Globus pallidus (tissue), 1 donor: ENCODE measurements at regions not wholly inside any gene's neighbourhood (a gene's known extent, or its start where the extent isn't known, plus 50 kb on each side); places are given as distances from the start of the nearest gene placed in this dataset.
A peak's percentile ranks its signal among the peaks of the same experiment; 100 is the strongest.

Source experiments
- DNase-seq: peaks from one replicate; pipeline ENCODE4 v3.0.0-alpha.2; 2015; ENCODE audit warnings: low spot score

DNA sequence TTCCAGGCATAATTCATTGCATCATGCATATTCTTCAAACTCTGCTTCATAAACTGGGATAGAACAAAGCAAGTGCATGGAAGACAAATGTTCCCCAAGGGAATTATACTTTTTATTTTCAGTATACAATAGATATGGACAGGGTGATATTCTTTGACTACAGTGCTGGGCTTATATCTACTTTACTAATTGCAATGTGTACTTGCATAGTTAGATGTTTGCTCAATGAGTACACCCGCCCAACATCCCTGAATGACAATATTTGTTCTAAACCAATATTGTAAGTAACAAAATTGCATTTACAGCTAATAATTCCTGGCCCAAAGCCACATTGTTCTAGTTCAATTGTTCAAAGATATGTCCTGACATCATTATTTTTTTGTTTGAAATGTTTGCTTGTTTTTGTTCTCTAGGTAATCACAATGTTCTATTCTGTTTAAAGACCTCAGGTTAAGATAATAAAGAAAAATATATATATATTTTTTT lies 171.4 kb downstream of the PTN start:
- DNase-seq = no peak

DNA sequence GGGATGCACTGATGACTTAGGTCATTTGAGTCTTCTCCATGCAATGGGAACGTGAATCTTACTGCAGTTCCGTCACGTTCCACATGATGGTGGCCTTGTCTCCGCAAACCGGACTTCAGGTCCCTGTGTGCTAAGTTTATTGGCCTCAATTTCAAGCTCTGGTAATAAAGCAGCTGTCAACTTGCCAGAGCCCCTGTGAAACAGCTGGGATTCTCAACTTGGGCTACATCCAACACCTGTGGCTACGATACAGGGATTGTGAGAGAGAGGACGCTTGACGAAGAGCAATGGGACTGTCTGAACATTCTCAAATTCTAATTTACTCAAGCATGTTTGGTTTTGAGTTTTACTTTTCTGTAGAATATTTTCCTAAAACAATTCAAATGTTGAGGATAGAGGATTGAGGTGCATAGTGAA lies 174.2 kb downstream of the PTN start:
- peak; percentile 76 for DNase-seq

DNA sequence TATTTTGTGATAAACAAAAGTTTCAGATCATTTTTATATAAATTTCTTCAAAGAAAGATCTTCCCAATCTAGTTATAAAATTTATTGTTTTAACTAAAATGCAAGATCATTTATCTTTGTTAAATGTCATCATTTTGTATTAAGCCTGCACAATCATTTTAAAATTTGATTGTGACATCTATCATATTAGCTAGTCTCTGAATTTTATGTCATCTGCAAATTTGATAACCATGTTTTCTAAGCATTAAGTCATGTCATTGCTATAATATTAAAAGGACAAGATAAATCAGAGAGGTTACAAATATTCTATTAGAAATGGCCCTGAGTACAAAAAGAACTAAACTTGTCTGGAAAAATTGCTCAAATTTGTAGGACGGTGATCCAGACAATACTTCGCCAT lies 175.9 kb downstream of the PTN start:
- DNase-seq = no peak

DNA sequence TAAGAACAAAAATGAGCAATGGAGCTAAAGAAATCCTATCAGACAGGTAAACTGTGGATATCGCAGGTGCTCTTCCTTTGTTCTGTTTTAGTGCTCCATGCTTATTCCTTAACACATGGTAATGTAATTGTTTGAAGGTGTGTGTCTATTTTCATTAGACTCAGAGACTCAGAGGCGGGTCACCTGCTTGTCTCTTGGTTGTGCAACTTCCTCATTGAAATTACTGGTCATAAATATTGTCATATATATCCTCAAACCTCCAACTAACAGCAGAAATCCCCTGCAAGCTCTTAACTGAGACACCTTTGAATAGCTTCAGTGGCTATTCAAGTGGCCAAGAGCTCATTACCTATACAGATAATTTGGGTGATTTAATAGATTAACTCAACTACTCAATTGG lies 177.2 kb downstream of the PTN start:
- DNase-seq = no peak

DNA sequence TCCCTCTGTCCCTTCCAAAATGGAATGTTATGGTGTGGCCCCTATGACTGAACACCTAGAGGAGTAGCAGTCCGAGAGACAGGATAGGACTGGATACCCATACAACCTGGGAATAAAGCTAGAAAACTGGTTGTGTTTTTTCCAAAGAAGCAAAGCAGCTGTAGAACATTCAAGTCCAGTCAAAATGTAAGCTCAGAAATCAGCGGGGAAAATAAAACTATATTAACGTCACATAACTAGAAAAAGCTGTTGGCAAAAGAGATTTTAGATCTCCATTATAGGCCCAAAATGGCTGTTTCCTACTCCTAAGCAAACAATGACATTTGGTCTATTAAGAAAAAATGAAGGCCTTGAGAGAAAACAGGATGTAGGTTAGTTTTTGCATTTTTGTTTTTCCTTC lies 177.7 kb downstream of the PTN start:
- no peak for DNase-seq

DNA sequence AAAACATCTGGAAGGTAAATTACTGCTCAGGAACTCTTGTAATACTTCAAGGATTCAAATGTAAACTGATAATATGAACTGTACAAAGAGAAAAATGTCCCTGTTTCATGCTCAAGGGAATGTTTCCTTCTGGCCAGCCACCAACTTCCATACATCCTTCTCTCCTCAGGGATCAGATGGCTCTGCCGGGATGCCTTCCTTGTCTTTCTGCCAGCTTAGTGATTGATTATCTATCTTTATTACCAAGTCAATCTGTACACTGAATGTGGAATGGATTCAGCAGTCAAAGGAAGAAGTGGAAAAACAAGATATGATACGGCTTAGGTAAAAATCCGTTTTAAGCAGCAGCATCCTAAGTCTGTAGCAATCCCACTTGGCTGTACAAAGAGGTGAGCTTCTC lies 178.3 kb downstream of the PTN start:
- DNase-seq = no peak

DNA sequence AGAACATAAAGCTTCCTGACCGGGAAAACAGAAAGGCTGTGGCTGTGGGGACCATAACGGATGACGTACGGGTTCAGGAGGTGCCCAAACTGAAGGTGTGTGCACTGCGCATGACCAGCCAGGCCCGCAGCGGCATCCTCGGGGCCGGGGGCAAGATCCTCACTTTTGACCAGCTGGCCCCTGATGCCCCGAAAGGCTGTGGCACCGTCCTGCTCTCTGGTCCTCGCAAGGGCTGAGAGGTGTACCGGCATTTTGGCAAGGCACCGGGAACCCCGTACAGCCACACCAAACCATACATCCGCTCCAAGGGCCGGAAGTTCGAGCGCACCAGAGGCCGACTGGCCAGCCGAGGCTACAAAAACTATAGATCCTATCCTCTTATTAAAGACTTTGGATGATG lies 179.3 kb downstream of the PTN start:
- no peak for DNase-seq

DNA sequence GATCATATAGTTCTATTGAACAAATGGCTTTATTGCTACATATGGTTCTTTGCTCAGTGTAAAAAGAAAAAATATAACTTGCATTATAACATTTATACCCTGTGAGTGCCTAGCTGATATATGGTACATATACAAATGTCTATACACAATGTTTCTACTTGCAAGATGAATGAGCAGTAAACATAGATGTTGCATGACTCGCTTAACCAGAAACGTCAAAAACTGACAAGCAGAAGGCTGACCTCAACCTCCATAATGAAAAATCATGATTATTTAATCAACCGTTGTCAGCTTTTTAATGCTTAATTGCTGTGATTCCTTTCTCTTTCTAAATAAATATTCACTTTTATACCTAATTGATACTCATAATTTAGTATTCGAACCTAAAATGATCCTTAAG lies 183.3 kb downstream of the PTN start:
- DNase-seq = no peak

DNA sequence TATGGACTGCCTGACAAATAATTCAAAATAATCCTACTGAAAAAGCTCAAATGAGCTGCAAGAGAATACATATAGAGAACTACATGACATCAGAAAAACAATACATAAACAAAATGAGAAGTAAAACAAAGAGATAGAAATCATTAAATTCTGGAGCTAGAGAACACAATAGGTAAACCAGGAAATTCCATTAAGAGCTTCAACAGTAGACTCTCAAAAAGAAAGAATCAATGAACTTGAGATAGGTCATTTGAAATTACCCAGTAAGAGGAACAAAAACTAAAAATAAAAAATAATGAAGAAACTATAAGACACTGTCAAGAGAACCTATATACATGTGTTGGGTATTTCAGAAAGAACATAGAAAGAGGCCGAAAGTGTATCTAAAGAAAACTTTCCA lies 186.3 kb downstream of the PTN start:
- DNase-seq = no peak

DNA sequence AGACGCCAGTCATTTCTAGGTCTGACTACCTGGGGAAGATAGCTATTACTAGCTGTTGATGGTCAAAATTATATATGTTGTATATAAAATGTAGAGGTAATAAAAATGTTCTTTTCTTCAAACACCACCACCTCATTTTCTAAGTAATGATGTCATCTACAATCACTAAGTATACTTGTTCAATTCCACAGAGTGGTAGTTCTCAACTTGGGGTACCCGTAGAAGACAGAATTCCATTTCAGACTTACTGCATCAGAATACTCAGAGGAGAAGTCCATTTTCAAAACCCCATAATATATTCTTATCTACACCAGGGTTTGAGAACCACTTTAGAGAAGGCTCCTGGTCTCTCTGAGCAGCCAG lies 191.9 kb downstream of the PTN start:
- no peak for DNase-seq

DNA sequence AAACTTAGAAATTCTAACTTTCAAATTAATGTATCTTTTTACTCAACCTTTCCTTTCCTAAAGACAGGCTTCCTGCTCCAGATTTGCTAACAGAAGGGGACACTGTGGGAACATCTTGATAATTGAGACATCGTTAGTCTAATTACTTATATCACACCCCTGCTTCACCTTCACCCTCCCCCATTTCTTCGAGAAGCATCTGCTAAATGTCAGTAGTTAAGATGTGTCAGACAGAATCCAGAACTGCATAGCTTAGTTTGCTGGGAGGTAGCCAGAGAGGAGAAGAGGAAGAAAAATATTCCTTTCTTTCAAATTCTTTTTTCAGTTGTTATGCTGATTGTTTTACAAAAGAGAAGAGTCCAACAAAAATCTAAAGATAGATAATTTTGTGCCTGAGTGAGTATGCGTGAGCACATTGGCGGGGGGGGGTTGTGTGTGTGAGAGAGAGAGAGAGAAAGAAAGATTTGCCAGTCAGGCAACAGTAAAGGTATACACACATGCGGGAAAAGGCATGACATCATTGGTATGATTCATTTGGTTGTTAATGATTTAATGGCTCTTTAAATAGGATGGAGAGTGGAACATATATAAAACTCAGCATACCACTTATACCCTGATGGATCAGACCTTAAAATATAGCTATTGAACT lies 192.4 kb downstream of the PTN start:
- DNase-seq = no peak

DNA sequence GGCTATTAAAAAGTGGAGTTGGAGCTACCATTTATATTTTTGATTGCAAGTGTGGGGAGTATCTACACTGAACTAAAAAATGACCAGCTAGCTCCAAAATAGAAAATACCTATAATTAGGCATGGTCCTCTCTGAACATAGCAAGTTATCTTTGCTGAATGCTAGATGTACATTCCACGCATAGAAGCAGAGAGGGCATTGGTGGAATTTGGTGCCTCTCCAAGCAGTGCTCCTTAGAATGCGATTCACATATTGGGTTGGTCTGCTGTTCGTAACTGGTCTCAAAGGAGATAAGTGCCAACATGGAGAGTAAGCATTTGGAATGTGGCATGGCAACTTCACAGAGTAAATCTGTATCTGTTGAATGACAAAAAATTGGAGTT lies 196.2 kb downstream of the PTN start:
- no peak for DNase-seq

DNA sequence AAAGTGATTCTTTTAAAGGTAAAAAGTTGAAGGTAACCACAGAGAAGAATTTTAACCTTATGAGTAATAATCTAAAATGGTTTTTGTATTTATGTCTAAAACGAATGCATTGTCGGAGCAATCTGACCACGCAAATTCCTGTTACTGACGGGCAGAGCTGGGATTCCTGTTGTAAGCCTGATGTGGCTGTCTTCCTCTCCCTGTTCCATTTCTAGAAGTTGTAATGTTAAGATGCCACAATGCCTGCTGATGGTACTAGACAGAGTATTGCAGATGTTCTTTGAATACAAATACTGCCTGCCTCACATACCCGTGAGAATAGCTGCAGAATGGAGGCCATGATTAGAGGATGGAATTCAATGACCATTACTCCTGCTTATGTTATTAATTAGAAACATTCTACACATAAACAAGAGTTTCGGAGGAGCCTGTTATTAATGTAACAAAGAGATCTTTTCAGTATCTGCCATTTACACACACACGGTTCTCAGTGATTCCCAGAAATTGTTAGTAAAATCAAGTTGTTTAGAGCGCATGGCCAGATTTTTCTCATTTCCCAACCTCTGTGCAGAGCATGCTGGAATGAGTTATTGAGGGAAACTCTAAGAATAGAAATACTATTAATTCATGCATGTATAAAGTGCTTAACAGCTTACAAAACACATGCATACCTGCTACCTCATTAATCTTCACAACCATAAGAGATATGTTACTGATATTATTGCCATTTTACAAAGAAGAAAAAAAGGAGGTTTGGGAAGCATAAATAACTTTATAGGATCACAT lies 196.8 kb downstream of the PTN start:
- DNase-seq = no peak

DNA sequence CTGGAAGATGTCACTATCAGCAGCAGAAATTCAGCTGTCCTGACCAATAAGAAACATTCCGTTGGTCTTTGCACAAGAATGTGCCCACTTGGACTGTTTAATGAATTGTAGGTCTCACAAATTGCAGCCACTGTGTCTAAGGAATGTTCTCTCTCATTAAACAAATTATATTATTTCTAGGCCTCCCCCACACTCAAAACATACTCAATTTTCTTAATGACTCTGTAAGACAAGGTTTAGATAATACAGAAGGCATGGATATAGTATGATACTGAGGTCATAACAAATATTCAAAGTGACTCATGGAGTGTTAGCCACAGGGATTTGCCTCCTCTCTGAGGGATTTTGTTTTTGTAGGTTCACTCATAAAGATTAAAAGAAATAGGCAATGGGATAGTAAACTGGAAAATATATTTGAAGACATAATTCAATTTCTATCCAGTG lies 197.5 kb downstream of the PTN start:
- DNase-seq = no peak

DNA sequence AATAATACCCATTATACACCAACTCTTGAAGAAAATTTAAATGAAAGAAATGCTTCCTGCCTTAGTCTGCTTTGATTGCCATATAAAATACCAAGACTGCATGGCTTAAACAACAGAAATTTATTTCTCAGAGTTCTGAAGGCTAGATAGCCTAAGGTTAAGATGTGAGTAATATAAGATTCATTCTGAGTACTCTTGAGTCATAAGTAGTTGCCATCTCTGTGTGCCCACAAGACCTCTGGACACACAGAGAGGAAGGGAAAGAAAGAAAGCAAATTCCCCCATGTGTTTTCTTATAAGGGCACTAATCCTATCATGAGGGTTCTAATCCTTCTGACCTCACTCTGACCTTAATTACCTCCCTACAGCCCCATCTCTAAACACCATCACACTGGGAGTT lies 201.2 kb downstream of the PTN start:
- no peak for DNase-seq

DNA sequence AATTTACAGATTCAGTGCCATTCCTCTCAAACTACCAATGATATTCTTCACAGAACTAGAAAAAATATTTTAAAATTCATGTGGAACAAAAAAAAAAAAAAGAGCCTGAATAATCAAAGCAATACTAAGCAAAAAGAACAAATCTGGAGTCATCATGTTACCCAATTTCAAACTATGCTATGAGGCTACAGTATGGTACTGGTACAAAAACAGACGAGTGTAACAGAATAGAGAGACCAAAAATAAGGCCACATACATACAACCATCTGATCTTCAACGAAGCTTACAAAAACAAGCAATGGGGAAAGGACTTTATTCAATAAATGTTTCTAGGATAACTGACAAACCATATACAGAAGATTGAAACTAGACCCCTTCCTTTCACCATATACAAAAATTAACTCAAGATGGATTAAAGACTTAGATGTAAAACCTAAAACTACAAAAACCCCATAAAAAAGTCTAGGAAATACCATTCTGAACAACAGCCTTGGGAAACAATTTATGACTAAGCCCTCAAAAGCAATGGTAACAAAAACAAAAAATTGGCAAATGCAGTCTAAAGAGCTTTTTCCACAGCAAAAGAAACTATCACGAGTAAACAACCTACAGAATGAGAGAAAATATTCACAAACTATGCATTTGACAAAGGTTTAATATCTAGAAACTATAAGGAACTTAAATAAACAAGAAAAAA lies 207.7 kb downstream of the PTN start:
- DNase-seq = no peak

DNA sequence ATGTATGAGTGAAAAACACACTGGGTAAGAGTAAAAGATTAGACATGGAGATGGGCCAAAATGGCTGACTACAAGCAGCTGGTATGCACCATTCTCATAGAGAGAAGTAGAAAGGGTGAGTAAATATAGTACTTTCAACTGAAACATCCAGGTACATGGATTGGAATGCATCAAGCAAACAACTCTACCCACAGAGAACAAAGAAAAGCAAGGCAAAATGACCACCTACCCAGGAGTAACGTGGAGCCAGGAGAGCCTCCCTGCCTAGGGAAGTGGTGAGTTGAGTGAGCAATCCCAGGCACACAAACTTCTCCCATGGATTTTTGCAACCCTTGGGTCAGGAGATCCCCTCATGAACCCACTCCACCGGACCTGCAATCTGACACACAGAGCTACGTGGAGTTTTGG lies 212.8 kb downstream of the PTN start:
- no peak for DNase-seq

DNA sequence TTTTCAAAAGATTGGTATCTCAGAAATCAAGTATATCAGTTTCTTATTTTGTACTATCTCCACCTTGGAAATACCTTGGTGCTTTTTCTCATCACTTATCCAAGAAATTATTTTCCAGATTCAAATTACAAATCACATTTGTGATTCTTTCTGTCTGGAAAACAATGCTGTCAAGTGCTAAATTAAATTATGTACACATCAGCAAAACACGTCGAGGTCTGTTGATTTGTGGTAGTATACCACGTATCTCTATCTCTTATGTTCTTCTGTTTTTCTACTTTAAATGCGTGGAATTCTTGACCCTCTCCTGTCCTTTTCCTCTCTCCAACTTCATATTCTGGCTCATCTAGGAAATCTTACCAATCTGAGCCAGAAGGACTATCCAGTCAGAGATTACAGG lies 214.5 kb downstream of the PTN start:
- no peak for DNase-seq

DNA sequence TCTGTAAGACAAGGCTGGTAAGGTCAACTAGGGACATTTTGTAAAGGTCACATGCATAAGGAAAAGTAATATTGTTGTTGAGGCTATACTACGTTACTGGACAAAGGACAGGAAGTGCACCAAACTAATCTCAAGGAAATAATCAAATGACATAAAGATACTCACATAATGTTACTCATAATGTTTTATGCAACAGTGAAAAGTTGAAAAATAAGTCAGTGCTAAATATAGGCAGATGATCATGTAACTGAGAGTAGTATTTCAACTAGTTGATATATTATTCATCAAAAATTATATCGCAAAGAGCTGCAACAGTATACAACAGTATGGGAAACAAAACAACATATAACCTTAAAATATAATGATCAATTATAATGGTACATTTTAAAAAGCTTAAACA lies 215.7 kb downstream of the PTN start:
- DNase-seq = no peak

DNA sequence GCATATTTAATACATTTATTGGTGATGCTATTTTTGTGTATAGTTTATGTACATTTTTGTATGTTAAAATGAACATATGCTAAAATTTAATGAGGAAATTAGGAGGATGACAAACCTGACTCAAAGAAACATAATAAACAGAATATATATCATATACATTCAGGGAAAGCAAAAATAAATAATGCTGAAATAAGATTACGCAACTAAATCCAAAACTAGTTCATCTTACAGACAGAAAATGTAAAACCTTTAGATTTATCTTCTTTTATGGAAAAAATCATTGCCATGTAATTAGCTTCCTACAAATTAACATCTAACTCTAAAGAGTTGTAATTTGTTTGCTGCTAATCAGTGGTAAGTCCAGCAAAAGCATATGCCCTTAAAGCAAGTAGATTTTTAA lies 216.5 kb downstream of the PTN start:
- DNase-seq = no peak

DNA sequence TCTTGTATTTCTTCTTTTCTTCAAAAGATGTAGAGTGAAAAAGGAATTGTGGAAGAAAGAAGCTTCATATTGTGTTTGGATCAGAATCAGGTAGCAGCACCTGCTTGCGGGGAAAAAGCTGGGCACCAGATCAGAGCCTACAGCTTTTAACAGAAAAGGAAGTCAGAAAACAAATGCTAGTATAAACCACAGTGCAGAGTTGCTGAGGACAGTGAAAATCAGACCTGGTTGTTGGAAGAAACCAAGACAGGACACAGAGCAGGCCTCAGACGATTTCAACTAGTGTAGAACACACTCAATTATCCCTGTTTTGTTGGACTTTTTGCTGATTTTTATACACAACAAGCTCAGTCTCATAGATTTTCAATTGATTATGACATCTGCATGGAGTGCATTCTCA lies 221.4 kb downstream of the PTN start:
- no peak for DNase-seq

DNA sequence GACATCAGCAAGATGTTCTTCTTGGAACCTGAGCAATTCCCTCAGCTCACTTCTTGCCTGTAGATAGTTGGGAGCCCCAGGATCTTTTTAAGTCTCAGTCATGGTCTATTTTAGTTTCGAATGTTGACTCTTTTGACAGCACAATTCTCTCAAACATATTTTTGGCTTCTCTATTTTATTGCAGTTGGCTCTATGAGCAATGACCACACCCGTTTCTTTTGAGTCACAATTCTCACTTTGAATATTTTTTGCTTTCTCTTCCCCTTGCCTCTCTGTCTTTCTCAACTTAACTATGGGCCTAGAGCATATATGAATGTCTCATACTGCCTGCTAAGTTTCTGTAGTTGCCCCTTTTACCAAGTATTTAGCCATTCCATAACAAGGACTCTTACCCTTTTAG lies 222.8 kb downstream of the PTN start:
- no peak for DNase-seq

DNA sequence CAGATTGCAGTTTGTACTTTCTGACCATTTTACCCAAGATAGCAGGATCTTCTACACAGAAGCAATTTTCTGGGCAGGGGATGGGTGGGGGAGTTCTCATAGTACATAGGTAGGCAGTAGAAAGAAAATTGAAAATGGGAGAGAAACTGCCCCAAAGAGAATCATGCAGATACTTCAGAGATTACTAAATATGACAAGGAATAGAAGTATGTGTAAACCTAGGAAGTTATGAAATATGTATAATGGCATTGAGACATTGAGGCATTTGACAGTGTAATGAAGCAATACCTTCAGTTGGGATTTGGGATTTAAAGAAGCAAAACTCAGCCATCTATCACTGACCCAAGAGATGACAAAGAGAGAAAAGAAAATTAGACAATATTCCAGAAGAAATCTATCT lies 233.0 kb downstream of the PTN start:
- DNase-seq = no peak
